ENCODE measurements at regions not wholly inside any gene's neighbourhood (a gene's known extent, or its start where the extent isn't known, plus 50 kb on each side); places are given as distances from the start of the nearest gene placed in this dataset.

DNA sequence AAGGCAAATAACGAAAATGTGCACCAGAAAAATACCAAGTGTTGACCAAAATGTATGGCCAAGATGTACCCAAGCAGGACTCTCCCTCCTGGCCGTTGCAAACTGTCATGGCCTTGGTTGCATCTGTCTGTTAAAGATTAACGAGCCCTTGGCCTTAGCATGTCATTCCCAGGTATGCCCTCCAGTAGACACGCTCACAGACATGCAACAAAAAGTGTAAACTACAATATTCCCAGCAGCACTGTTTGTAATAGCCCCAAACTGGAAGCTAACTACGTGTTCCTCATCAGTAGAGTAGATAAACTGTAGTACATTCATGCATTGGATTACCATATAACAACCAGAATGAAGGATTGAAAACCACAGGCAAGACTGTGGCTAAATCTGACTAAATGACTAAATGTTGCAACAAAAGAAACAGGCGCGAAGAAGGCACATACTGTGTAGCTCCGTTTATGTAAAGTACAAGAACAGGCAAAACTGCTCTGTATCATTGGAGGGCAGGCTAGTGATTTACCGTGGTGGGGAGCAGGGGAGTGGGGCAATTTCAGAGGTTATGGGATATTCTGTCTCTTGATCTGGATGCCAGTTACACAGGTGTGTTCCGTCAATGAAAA is 232.8 kb upstream of the DIO3 start:
- DNase-seq (ENCODE audit: low read depth in 2 of 2): no peak

DNA sequence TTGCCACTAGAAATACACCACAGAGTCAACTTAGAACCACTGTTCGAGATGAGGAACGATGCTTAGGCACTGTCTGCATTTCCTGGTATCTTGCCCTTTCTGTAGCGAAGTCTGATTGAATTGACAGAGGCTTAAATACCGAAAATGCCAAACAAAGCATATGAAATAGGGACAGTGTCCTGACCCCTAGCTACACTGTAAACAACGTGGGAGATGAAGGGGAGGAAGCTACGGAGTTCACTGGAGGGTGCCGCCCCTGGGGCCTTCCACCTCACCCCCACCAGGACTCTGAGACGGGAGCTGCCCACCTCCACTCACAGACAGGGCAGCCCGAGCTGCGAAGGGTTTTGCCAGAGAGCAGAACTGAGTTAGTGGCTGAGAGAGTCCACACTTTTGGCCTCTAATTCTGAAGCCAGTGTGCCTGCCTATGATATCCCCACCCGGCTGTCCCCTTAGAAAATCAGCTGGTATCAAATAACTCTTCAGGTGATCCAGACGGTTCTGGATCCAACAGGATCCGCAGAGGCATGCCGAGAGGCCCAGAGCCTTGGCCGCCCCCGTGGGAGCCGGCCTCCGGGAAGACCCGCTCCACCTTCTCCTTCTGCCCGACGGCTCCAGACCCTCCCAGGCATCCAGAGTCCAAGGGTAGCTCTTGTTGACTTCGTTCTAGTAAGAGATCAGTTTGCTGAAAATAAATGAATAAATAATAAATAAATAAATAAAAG is 230.7 kb upstream of the DIO3 start:
- no peak for DNase-seq (ENCODE audit: low read depth in 2 of 2)

DNA sequence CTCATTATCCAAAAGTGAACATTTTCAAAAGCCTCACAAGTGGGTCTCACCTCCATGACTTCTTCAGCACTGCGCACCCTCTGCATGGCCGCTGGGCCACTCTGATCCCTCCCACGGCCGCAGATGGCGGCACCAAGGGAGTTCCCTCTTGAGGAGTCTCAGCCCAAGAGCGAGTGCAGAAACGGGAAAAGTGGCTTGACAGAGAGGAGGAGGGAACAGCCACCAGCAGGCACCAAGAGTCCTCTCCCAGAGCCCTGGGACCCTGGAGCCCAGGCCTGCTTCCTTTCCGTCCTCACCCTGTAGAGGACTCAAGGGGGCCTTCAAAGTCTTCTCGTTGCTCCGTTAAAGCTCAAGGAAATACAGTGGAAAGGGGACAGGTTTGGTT is 230.2 kb upstream of the DIO3 start:
- no peak for DNase-seq (ENCODE audit: low read depth in 2 of 2)

DNA sequence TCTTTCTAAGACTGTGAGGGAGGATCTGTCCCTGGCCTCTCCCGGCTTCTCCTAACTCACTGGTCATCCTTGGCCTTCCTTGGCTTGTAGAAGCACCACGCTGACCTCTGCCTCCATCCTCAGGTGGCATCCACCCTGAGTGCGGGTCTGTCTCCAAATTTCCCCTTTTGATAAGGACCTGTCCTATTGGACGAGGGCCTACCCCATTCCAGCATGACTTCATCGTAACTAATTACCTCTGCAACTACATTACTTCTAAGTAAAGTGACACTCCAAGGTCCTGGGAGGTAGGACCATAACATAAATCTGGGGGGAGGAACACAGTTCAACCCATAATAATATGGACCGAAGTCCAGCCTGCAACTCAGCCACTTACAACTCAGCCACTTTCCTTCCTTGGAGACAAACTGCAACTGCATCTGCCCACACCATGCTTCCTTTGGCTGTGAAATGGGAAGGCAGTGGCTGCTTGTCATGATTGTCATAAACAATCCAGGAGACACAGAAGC is 229.6 kb upstream of the DIO3 start:
- DNase-seq (ENCODE audit: low read depth in 2 of 2): no peak

DNA sequence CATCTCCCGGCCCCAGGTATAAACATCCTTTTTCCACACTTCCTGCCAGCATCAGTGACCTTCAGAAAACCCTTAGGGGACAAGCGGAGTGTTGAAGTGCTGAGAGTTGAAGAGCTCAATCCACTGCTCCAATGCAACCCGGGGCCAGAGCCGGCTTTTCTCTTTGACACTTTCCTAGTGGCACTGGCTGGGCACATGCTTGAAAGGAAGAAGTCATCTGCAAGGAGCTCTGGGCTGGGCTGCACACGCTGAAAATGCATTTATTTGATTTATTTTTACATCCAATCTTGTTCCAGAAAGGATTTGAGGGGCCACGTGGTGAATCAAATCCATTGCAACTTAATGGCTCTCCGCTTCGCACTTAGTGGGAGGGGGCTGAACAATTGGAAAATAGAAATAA is 229.0 kb upstream of the DIO3 start:
- no peak for DNase-seq (ENCODE audit: low read depth in 2 of 2)

DNA sequence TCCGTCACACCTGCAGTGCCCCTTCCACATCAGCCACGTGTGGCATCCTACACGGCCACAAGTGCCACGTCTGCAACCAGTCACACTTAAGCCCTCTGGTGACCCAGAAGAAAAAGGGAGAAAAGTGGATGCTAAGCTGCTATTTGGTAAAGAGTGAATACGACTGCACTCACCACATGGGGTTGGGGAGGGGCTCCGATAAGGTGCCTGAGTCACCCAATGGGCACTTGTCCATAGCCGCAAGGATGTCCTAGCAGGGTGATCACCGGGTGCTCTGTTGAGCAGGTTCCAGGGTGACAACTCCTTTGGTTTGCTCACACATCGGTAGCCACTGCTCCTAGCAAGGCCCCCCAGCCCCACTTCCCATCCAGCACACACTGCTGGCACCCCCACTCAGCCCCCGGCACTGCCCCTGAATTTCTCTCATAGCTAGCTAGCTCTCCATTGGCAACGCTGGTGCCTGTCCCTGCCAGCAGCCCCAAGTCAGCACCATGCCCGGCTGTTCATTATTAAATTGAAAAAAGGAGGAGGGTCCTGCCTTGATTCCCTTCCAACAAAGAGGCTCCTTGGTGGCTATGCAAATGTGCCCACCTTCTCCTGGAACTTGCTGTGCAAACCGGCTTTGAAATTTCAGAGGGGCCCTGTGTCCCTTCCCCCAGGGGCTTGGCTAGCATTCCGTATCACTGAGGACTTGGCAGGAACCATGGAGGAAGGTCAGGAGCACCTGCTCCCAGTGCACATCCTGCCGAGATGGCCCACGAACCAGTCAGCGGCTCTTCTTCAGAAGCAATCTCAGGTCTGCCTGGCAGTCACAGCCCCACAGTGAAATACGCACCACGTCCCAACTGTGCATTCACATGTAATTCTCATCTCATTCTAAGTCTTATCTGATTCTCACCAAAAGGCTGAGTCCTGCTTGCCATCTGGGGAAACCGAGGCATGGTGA is 227.7 kb upstream of the DIO3 start:
- DNase-seq (ENCODE audit: low read depth in 2 of 2): no peak

DNA sequence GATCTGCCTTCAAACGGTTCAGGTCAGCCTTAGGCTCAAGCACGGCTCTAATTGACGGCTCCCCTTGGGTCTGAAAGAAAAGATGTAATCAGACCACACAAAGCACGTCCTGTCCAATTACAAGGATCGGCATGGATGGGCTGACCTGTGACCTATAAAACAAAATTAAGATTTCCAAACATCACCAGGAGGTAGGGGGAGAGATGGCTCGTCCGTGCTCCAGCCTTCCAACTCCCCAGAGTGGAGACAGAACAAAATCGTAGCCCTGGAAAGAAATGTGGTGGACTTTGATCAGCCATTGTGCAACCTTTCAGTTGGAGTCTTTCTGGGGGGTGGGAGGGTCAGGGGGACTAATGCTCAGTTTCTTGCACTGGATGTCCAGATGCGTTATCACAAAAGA is 226.6 kb upstream of the DIO3 start:
- no peak for DNase-seq (ENCODE audit: low read depth in 2 of 2)

DNA sequence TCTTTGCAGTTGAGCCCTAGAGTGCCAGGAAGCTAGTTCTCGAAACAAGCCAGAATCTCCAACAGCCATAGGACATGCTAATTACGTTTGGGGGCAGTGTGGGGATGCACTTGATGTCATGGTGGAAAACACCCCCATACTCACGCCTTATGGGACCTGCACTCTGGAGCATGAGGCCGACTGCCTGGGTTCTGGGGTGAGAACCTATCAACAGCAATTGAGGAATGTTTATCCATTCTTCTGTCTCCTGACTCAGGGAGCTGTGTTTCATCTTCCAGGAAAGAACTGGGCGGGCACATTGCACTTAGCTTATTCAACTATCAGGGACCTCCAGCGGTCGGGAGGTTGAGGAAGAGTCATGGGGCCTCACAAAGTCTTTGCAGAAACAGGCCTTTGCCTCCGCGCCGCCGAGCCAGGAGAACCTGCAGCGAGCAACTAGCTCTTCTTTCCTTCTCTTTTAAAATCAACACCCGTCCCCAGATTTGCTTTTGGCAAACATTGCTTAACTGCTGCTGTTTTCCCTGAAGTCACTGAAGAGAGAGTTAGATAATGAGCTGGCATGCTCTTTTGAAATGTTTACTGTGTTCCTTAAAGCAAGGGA is 226.1 kb upstream of the DIO3 start:
- no peak for DNase-seq (ENCODE audit: low read depth in 2 of 2)

- no peak for DNase-seq (ENCODE audit: low read depth in 2 of 2)
Observed at GRCh38 chr14:101336183-101336582, 225.1 kb upstream of the DIO3 start.

- DNase-seq (ENCODE audit: low read depth in 2 of 2): no peak
Observed at GRCh38 chr14:101337053-101337452, 224.2 kb upstream of the DIO3 start.

GRCh38 chr14:101340556-101340955 is 220.7 kb upstream of the DIO3 start:
- DNase-seq (ENCODE audit: low read depth in 2 of 2): no peak

DNA sequence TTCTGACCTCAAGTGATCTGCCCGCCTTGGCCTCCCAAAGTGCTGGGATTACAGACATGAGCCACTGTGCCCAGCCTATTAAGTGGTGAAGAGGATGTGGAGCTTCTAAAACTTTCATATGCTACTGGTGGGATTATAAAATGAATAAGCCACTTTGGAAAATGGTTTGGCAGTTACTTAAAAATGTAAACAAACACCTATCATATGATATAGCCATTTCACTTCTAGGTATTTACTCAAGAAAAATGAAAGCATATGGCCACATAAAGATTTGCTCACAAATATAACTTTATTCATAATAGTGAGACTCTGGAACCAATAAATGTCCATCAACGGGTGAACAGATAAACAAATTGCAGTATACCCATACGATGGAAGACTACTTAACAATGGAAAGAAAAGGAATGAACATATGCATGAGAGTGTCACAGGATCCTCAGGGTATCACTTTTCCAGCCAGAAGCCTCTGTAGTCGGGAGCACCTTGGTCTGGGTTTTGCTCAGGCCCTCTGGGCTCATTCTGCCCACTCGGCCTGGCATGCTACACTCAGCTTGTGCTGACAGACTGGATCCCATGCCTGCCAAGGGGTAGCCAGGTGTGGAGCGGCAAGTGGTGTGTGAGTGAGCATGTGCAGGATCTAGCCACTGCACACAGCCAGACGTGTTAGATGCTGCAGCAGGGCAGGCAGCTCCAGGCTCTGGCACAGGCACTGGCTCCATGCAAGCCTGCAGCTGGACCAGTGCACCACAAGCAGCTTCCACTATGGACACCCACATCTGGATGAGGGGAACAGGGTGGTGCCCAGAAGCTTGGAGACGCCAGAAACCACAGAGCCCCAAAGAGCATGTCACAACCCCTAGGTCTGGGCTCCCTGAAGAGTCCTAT is 213.2 kb upstream of the DIO3 start:
- no peak for DNase-seq (ENCODE audit: low read depth in 2 of 2)

DNA sequence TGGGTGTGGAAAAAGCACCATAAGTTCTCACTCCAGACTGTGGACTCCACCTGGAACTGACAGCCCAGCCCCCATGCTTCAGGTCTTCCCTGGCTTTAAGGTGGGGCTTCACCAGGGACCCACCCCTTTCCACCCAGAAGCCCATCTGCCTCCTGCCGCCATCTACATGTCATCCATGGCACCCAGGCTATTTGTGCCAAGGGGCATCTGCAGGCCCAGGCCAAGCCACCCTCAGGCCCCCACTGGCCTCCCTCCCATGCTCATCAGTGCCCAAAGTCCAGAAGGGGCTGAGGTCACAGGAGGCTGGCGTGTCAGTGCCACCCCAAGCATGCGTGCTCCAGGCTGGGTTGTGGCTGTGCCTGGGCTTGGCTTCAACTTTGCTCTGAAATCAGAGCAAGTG is 212.2 kb upstream of the DIO3 start:
- DNase-seq (ENCODE audit: low read depth in 2 of 2): no peak

DNA sequence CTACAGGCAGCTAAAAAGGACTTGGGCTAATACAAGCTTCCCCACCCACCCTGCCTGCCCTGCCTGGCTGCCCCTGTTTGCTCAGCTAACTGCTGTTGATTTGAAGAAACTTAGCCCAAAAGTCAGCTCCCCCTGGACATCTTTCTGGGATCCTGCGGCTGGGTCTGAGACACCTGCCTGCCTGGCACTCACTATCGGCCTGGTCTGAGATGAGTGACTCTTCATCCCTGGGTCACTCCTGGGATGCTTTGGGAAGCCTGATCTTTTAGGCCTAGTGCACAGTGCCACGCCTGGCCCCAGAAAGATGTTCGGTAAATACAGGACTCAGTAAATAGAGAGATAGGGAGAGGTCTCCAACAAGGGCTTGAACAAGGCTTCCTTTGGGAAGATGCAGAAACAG is 211.3 kb upstream of the DIO3 start:
- DNase-seq (ENCODE audit: low read depth in 2 of 2): no peak

DNA sequence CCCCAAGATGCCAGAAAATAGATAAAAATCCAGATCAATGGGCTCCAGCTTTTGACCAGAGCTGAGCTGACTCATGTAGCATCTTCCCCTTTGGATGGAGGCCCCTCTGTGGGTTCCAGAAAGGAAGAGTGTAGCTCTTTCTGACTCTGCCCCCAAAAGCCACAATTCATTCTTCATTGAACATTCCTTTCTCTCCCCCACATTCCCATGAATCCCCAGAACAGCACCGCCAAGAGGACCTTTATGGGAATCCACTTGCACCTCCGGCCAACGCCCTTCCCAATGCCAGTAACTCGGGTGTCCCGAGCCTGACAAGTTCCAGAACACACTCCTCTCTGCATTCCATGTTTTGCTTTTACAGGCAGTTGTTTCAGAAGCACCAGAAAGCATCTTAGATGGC is 210.6 kb upstream of the DIO3 start:
- DNase-seq (ENCODE audit: low read depth in 2 of 2): no peak

GRCh38 chr14:101351146-101351545 is 210.1 kb upstream of the DIO3 start:
- DNase-seq (ENCODE audit: low read depth in 2 of 2): no peak

DNA sequence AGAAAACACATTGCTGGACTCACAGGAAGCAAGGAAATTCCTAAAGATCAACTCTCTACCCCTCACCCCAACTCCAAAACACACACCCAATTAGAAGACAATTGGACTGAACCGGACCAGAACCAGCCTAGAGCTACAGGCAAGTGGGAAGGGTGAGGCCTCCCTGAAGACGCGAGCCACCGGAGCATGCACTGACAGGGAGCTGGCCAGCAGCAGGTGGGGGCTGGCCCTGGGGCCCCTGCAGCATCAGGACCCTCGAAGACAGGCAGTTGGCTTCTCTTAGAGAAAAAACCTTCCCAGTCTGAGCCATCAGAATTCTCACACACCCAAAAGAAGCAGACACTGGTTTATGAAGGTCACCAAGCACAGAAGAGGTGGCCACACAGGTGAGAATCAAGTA is 209.5 kb upstream of the DIO3 start:
- no peak for DNase-seq (ENCODE audit: low read depth in 2 of 2)

DNA sequence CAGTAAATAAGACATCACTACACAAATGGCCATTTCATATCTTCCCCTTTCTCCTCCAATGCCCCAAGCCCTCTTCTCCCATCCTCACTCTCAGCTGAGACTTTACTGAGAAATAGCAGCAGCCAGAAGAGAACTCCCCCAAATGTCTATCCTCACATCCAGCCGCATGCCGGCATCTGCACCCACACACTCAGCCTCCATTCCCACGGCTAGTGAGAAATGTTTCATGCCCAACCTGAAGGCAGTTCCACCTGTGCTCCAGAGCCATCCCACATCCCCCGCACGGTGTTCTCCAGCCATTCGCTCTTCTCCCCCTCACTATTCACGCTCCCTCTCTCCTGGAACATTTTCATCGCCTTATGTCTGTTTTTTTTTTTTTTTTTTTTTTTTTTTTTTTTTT is 208.7 kb upstream of the DIO3 start:
- DNase-seq (ENCODE audit: low read depth in 2 of 2): no peak

DNA sequence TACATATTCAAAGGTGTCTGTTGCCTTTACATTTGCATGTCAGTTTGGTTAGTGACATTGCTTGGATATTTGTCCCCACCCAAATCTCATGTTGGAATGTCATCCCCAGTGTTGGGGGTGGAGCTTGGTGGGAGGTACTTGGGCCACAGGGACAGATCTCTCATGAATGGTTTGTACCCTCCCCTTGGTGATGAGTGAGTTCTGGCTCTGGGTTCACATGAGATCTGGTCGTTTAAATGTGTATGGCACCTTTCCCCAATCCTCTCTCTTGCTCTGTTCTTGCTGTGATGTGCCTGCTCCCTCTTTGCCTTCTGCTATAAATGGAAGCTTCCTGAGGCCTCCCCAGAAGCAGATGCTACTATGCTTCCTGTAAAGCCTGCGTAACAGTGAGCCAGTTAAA is 207.9 kb upstream of the DIO3 start:
- no peak for DNase-seq (ENCODE audit: low read depth in 2 of 2)

DNA sequence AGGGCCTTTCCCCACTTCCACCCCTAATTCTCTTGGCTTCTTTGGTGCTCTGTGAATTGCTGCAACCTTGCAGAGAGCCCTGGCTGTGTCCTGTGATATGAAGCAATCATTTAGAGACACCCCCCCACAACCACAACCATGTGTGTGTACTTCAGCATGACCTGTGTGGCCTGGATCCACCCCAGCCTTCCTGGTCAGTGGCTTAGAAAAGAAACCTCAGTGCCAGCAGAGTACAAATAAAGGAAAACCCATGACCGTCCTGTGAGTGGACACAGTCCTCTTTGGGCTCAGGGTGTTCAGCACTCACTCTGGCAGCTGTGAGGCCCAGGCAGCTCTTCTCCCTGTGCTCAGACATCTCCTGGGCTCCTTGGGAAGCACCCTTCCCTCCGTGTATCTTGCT is 206.6 kb upstream of the DIO3 start:
- DNase-seq (ENCODE audit: low read depth in 2 of 2): no peak

- DNase-seq (ENCODE audit: low read depth in 2 of 2): no peak
Observed at GRCh38 chr14:101355284-101355683, 206.0 kb upstream of the DIO3 start.
